Stimulated activated CD8-positive, alpha-beta memory T cell treated with anti-CD3 and anti-CD28 coated beads, Interleukin-12 subunit alpha, Interleukin-12 subunit beta, amount 100 ng/mL, for 24 hours (primary cell): ENCODE measurements at regions not wholly inside any gene's neighbourhood (a gene's known extent, or its start where the extent isn't known, plus 50 kb on each side); places are given as distances from the start of the nearest gene placed in this dataset.

Source experiments
- DNase-seq: peaks from one replicate; pipeline ENCODE4 v3.0.0-alpha.2; 2020; ENCODE audit errors: extremely low read depth

- no peak for DNase-seq
Observed at GRCh38 chr1:29649189-29650040, 413.1 kb downstream of the PTPRU start.

GRCh38 chr1:29648798-29649188 lies 412.5 kb downstream of the PTPRU start:
- no peak for DNase-seq

- DNase-seq: no peak
Observed at GRCh38 chr1:29648026-29648425, 411.7 kb downstream of the PTPRU start.

GRCh38 chr1:29647581-29647980 lies 411.3 kb downstream of the PTPRU start:
- no peak for DNase-seq

GRCh38 chr1:29646161-29646775 lies 409.9 kb downstream of the PTPRU start:
- no peak for DNase-seq

- no peak for DNase-seq
Observed at GRCh38 chr1:29645586-29645985, 409.3 kb downstream of the PTPRU start.

GRCh38 chr1:29644812-29645211 lies 408.5 kb downstream of the PTPRU start:
- DNase-seq: no peak

- no peak for DNase-seq
Observed at GRCh38 chr1:29643838-29644440, 407.6 kb downstream of the PTPRU start.

GRCh38 chr1:29643281-29643680 lies 407.0 kb downstream of the PTPRU start:
- no peak for DNase-seq

- no peak for DNase-seq
Observed at GRCh38 chr1:29642519-29642918, 406.2 kb downstream of the PTPRU start.

GRCh38 chr1:29641921-29642320 lies 405.6 kb downstream of the PTPRU start:
- no peak for DNase-seq

- DNase-seq: no peak
Observed at GRCh38 chr1:29640428-29640785, 404.1 kb downstream of the PTPRU start.

GRCh38 chr1:29639741-29640427 lies 403.6 kb downstream of the PTPRU start:
- DNase-seq: no peak

- DNase-seq: no peak
Observed at GRCh38 chr1:29639156-29639736, 402.9 kb downstream of the PTPRU start.

GRCh38 chr1:29638281-29638680 lies 402.0 kb downstream of the PTPRU start:
- no peak for DNase-seq

GRCh38 chr1:29636936-29637335 lies 400.6 kb downstream of the PTPRU start:
- DNase-seq: no peak

- no peak for DNase-seq
Observed at GRCh38 chr1:29635501-29636263, 399.4 kb downstream of the PTPRU start.

- DNase-seq: no peak
Observed at GRCh38 chr1:29634746-29635335, 398.5 kb downstream of the PTPRU start.

- no peak for DNase-seq
Observed at GRCh38 chr1:29634324-29634723, 398.0 kb downstream of the PTPRU start.

- no peak for DNase-seq
Observed at GRCh38 chr1:29633771-29634170, 397.4 kb downstream of the PTPRU start.
